ENCODE measurements at regions not wholly inside any gene's neighbourhood (a gene's known extent, or its start where the extent isn't known, plus 50 kb on each side); places are given as distances from the start of the nearest gene placed in this dataset.

GRCh38 chr15:77720173-77720572 is 87.5 kb upstream of the LINGO1 start:
- TF ChIP-seq CTCF (IDR thresholded peaks at IDR 0.05; ENCODE audit: low read depth, low read length): no peak
- Histone ChIP-seq H3K4me3 (ENCODE audit: low read depth, low read length) (no peak overlapping the region), H3K27ac (ENCODE audit: low read depth, low read length) (no peak overlapping the region), H3K27me3 (ENCODE audit: control insufficient read depth, insufficient read depth, low read length) (peaks cover 25% of the 10 kb centered on the region), H3K9me3 (ENCODE audit: control insufficient read depth, insufficient read depth, low read length) (no peaks in the 10 kb centered on the region)
- ChIA-PET POLR2A (no interaction called here), CTCF (no interaction called here)
- no peak for DNase-seq (ENCODE audit: low read depth, low spot score)

GRCh38 chr15:77719450-77719849 is 86.7 kb upstream of the LINGO1 start:
- H3K27ac ChIP-seq (ENCODE audit: low read depth, low read length): no peak overlapping the region
- TF ChIP-seq CTCF (IDR thresholded peaks at IDR 0.05; ENCODE audit: low read depth, low read length): no peak
- CTCF ChIA-PET: no interaction called here
- H3K9me3 ChIP-seq (ENCODE audit: control insufficient read depth, insufficient read depth, low read length): no peaks in the 10 kb centered on the region
- no peak for DNase-seq (ENCODE audit: low read depth, low spot score)
- POLR2A ChIA-PET: no interaction called here
- H3K27me3 ChIP-seq (ENCODE audit: control insufficient read depth, insufficient read depth, low read length): peaks cover 25% of the 10 kb centered on the region
- H3K4me3 ChIP-seq (ENCODE audit: low read depth, low read length): no peak overlapping the region

- POLR2A ChIA-PET: no interaction called here
- Histone ChIP-seq H3K9me3 (ENCODE audit: control insufficient read depth, insufficient read depth, low read length) (no peaks in the 10 kb centered on the region), H3K4me3 (ENCODE audit: low read depth, low read length) (no peak overlapping the region), H3K27me3 (ENCODE audit: control insufficient read depth, insufficient read depth, low read length) (peaks cover 25% of the 10 kb centered on the region), H3K27ac (ENCODE audit: low read depth, low read length) (no peak overlapping the region)
- CTCF ChIA-PET: no interaction called here
- DNase-seq (ENCODE audit: low read depth, low spot score): no peak
- TF ChIP-seq CTCF (IDR thresholded peaks at IDR 0.05; ENCODE audit: low read depth, low read length): no peak
Observed at GRCh38 chr15:77717333-77717990, 84.8 kb upstream of the LINGO1 start.

GRCh38 chr15:77716632-77717332 is 84.1 kb upstream of the LINGO1 start:
- no peak for DNase-seq (ENCODE audit: low read depth, low spot score)
- POLR2A ChIA-PET: no interaction called here
- CTCF ChIA-PET: interaction anchor here (0.7 kb wide), 1 partner anchor 25 kb away, joined by 3 read pairs; no protein-coding TSS in a partner anchor
- peaks cover 20% of the 10 kb centered on the region for H3K27me3 ChIP-seq (ENCODE audit: control insufficient read depth, insufficient read depth, low read length)
- H3K9me3 ChIP-seq (ENCODE audit: control insufficient read depth, insufficient read depth, low read length): no peaks in the 10 kb centered on the region
- H3K27ac ChIP-seq (ENCODE audit: low read depth, low read length): no peak overlapping the region
- no peak for TF ChIP-seq CTCF (IDR thresholded peaks at IDR 0.05; ENCODE audit: low read depth, low read length)
- no peak overlapping the region for H3K4me3 ChIP-seq (ENCODE audit: low read depth, low read length)

- DNase-seq (ENCODE audit: low read depth, low spot score): no peak
- Histone ChIP-seq H3K9me3 (ENCODE audit: control insufficient read depth, insufficient read depth, low read length) (no peaks in the 10 kb centered on the region), H3K4me3 (ENCODE audit: low read depth, low read length) (no peak overlapping the region), H3K27me3 (ENCODE audit: control insufficient read depth, insufficient read depth, low read length) (peaks cover 14% of the 10 kb centered on the region), H3K27ac (ENCODE audit: low read depth, low read length) (no peak overlapping the region)
- TF ChIP-seq CTCF (IDR thresholded peaks at IDR 0.05; ENCODE audit: low read depth, low read length): no peak
- CTCF ChIA-PET: interaction anchor here (0.7 kb wide), 1 partner anchor 25 kb away, joined by 3 read pairs; no protein-coding TSS in a partner anchor
- POLR2A ChIA-PET: no interaction called here
Observed at GRCh38 chr15:77715860-77716259, 83.1 kb upstream of the LINGO1 start.
